GM21528 (cell line): ENCODE measurements at regions not wholly inside any gene's neighbourhood (a gene's known extent, or its start where the extent isn't known, plus 50 kb on each side); places are given as distances from the start of the nearest gene placed in this dataset.
A peak's percentile ranks its signal among the peaks of the same experiment; 100 is the strongest.

ENCODE experiments used
- ATAC-seq: cut with Tn5 transposase; IDR thresholded peaks from one replicate; pipeline ENCODE4 v1.9.1; 2021; ENCODE audit warnings: mild to moderate bottlenecking, moderate library complexity; ENCODE audit not compliant: unreplicated experiment, low FRiP score

DNA sequence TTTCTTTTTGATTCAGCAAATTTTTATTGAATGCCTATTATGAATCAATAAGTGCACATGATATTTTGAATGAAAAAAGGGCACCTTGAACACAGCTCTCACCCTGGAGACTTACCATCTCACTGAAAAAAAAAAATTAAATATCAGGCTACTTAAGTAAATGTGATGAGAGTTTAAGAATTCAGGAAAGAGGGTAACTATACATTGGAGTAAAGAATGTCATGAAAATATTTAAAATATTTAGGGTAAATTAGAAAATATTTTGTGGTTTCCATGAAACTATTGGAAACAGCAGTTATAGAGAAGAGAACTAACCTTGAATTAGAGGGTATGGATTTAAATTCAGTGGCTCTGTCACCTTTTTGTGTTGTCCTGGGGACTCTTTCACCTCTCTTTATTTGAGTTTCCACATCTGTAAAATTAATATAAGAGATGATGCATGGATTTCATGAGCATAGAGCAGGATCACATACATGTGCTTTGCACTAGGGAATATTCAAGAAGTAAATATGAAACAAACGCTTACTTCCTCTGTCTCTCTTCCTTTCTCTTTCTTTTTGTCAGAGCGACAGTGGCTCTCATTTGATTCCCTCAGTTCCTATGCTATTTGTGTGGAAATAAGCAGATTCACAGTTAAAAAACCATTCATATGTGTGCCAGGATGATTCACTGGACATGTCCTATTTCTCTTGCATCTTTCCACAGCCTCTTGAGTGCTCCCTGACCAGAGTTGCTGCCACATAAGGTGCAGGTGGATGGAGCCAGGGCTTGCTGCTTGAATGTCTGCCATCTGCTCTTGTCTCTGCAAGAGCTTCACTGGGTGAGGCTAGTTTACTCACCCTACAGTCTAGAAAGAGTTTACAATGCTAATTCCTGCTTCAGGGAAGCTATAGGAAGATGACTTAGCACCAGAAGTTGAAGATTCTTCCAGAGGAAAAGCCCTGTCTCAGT is 533.1 kb downstream of the ETS1 start:
- peak; percentile 76 for ATAC-seq

DNA sequence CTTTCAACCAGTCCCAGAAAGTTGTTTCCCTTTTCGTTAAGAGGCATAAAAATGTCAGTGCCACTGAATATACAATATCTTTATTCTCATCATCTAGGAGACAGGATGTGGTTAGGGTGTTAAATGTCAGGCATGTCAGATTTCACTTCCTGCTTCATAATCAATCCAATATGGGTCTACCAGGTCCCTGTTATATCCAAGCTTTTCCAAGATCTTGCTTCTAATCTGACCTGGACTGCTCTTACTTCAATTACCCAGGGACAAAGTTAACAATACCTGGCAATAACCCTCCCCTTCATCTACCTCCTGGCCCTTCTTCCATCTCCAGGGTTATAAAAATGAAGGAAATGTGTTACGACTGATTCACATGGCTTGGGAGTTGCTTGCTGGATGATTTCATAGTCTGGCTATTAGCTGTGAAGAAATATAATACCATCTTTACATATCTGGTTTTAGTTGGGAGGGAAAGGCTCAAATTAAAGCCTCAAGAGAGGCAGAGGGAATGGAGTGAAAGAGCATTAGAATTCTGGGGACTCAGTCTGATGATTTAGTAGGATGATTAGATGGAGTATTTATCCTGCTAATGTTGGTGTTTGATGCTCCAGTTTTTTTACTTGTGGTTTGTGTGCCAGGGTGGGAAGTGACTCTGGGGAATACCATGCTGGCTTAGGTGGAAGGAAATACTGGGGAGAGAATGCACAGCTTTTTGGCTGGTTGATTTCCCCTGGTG is 534.3 kb downstream of the ETS1 start:
- no peak for ATAC-seq

DNA sequence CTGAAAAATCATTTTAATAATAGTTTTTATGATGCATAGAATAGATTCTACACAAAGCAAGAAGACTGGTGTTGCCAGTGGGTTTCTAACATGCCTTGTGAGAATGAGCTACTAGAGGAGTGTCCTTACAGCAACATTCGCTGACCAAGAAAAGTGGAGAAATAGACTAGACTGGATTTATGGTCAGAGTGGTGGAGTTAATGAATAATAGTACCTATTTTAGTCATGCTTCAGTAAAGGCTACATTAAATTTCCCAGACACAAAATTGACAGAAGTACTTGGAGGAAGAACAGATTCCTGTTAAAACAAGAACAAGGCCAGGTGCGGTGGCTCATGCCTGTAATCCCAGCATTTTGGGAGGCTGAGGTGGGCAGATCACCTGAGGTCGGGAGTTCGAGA is 539.2 kb downstream of the ETS1 start:
- no peak for ATAC-seq

DNA sequence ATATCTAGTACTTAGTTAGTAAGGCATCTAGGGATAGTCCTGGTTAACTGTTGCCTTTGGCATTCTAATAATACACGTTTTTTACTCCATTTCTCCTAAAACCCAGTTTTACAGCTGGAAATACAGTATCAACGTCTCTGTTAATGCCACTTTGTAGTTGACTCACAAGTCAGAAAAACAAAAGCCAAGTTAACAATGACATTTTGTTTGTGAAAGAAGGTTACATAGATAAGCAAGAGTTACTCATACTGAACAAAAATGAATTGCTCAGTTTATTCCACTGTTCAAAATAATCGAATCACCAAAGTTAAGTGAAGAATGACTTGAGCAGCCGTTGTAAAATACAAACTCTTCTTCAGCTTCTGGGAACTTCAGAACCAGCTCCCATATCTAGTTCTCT is 540.3 kb downstream of the ETS1 start:
- ATAC-seq, result no peak

DNA sequence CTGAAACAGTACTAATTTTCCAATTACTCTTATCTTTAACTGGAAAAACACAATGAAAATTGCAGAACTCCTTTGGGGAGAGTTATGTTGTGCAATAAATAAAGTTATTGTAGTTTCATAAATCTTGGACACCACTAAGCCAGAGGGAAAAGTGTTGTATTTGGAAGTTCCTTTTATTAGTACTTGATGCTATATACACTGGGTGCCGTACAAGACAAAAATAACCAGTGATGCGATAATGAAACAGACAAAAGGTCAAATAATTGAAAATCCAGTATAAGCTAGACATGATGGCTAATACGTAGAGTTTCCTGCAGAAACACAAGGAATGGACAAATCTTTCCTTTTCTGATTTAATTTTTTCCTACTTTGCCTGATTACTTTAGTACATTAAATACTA is 541.1 kb downstream of the ETS1 start:
- ATAC-seq, result no peak

DNA sequence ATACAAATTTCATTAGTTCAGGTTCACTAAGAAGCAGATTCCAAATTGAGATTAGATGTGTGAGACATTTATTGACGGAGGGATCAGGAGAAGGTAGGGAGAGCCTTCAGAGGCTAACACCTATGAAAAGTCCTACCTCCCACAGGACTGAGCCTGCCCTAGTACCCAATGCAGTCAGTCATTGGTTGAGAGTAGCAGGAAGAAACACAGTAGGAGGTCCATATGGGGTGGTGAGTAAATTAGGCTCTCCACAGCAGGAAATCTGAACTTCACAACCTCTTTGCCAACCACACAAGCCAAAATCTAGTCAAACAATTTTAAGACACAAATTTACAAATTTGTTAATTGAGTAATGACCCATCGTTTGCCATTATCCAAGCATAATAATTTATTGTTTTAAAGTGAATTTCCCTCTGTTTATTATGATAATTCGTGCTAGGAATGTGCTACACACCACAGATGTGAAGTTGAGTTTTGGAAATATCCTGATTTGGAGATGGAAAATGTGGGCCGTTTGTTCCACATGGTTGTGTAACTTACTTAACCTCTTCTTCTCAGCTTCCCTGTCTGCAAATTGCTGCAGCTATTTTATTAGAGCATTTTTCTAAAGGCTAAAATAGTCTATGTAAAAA is 542.1 kb downstream of the ETS1 start:
- no peak for ATAC-seq

DNA sequence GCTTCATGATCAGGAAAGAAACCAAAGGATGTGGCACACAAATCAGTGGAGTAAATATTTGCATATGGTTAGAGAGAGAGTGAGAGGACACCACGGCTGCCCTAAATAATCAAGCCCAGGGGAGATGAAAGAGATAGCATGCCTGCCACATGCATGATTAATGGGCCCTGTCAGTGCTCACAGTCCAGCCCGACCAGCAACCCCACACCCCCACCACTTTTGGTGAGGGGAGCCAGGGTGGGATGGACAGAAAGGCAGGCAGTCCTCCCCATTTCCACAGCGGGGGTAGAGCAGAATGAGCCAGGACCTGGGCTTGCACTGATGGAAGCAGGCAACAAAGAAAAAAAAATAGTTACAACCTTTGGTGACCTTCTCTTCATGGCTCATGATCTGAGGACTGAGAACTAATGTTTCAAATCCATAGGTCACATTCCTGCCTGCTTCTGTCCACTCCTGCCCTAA is 545.0 kb downstream of the ETS1 start:
- ATAC-seq, result no peak

DNA sequence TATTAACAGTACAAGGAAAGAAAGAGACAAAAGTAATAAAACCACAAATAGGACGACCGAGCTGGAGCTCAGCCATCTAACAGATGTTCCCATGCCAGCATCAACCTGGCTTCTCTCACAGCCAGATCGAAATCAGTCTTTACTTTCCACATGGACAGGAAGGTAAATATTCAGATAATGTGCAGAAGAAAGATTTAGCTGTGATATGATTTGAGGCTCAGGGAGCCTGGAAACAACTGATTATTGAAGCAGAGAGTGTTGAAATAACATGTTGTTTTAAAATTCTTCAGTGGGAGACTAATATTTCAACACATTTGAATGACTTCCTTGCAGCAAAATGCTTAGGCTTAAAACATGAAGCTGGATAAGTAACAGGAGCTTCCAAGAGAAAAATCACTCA is 546.8 kb downstream of the ETS1 start:
- ATAC-seq, result no peak

DNA sequence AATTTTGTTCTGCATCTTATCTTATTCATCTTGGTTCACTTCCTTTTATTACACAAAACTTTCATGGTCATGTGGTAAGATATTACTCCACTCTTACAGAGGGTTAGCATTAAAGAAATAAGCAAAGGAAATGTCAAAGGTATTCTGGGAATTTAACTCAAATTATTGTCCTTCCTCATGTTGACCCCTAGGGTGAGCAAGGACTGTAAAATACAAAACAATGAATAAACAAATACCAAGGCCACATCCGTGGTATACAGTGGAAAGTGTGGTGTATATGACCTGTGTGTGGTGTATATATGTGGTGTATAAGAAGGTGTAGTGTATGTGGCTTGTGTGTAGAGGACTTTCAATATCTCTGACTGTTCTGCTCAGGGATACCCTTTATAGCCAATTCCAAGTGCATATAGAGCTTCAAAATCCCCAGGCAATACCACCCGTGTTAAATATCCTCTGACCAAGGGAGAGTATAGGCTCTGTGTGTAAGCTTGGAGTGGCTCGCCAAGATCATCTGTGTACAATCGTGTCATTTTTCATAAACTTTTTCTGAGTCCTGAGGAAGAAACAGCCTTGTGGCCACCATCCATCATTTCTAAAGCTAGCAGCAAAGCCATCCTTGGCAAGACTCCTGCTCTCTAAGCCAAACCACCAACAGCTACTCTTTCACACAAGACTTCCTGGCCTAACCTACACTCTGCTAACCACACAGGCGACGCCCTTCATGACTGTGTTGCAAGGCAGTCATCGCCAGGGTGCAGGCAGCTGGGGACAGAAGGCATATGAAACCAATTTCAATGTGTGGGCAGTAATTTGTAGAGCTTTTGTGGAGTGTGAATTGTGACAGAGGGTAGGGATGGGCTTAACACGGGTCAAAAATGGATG is 548.0 kb downstream of the ETS1 start:
- ATAC-seq, result peak; percentile 91

DNA sequence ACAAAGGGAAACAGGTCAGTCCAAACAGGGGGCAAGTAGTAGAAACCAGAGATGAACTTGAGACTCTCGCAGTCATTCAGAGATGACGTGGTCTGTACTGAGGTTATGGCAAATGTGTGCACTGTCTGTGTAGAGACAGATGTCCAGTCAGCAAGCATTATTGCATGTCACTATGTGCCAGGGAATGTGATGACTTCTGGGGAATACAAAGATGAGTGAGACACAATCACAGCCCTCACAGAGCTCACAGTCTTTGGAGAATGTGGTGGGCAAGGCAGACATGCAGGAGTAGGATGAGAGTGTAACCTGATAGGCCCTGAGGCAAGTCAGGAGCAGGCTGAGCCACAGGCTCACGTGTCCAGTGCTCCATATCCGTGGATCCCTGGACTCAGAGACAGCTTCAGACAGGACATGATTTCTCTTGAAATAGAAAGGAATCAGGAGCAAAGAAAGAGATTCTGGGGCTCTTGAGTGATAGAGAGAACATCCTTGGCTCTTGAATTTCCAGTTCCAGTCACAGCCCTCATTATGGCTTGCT is 550.7 kb downstream of the ETS1 start:
- no peak for ATAC-seq

DNA sequence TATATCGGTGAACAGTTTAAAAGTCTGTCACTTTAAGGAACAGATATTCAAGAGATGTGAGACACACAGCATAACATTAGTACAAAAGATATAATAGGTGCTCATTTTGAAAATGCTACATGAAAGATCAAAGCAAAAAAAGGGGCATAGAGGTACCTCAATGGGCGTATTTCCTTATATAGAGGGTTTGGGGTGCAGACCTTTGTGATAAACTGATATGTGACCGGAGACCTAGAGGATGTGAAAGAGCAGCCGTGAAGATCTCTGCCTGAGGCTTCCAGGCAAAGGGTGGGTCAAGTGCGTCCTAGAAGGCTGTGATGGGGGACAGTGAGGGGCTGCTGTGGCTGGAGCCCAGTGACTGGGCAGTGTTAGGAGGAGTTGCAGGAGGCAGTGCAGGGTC is 551.4 kb downstream of the ETS1 start:
- no peak for ATAC-seq

DNA sequence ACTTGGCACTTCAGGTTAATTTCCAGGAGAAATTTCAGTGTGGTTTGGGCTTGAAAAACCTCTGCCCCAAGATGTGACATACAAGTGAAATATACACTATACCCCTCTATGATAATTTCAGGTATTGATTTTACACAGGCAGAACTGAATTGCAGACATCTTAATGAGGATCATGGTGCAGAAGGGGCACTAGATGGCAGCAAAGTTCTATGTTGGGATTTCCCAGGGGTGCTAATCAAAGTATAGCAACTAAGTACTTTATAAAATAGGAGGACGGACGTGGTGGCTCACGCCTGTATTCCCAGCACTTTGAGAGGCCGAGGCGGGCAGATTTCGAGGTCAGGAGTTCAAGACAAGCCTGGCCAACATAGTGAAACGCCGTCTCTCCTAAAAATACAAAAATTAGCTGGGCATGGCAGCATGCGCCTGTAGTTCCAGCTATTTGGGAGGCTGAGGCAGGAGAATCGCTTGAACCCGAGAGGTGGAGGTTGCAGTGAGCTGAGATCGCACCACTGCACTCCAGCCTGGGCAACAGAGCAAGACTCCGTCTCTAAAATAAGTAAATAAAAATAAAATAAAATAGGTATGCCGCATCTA is 555.7 kb downstream of the ETS1 start:
- peak; percentile 86 for ATAC-seq

DNA sequence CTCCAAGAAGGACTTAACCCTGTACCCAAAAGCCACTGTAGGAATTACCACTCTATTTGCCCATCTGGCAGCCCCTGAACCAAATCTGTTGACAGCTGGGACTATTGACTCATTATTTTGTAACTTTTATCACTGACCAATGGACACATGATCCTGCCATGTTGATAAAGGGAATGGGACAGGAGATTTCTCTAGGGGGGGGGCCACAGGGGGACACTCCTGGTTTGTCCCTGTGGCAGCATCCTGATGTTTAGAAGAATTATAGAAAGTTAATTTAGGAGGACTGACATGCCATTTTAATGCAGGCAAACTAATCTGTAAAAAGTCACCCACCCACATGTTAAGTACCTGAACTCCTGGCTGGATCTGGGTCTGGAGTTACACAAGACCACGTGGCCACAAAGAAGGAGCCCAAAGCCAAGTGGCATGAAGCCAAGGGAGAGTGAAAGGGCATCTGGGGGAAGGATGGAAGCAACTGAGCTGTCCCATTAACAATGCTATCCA is 558.1 kb downstream of the ETS1 start:
- no peak for ATAC-seq

DNA sequence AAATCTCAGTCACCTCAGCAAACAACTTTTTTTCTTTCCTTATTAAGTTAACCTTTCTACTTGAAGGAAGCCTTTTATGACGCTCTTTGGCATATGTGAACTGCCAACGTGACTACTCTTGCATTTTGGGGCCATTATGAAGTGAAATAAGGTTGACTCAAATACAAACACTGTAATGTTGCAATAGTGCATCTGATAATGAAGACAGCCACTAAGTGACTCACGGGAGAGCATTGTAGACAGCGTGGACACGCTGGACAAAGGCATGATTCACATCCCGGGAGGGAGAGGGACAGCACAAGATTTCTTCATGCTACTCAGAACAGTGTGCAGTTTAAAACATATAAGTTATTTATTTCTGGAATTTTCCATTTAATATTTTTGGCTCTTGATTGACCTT is 560.8 kb downstream of the ETS1 start:
- no peak for ATAC-seq

DNA sequence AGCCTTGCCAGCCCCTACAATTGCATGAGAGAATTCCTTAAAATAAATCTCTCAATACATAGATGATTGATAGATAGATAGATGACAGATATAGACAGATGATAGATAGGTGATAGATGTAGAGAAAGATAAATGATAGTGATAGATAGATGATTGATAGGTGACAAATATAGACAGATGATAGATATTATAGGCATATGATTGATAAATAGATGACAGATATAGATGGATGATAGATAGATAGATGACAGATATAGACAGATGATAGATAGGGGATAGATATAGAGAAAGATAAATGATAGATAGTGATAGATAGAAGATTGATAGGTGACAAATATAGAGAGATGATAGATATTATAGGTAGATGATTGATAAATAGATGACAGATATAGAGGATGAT is 564.6 kb downstream of the ETS1 start:
- ATAC-seq, result no peak

DNA sequence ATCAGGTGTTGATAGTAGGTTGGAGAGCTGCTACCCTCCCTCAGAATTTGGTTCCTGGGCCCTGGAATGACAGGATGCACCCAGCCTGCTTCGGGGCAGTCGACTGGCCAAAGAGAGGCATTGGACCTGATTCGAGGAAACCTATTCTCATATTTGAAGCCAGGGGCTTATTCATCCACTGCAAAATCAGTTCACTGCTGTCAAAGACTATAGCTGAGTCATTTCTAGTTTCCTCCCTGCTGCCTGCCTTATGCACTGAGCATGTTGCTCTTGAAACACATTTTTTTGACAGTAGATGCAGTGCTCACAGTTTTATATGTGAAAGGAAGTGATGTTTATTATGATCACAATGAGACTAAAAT is 565.4 kb downstream of the ETS1 start:
- peak; percentile 60 for ATAC-seq

DNA sequence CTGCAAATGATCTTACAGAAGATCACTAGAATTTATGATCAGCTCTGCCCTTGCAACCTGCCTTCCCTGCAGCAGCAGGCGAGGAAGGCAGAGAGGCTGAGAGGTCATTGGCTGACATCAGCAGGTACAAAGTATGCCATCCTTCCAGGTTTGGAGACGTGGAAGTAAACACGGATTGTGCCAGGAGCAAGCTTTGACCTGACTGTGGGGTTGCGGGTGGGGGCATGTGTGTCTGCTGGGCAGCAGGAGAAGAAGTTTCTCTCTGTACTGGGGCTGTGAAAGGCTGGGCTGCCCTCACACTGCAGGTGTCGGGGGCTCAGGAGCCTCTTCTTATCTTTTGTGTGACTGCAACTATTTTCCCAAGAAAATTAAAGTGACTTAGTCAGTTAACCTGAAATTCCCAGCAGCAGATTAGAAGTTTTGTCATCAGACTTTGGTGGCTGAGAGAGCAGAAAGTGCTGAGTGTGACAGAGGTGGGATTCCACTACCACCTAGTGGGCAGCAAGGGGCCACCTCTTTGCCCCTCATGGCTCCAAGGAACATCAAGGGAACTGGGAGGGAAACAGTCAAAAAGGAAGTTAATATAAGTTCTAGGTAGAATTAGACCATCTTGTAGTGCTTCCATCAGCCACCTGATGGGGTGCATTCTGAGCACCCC is 565.9 kb downstream of the ETS1 start:
- ATAC-seq, result peak; percentile 11

DNA sequence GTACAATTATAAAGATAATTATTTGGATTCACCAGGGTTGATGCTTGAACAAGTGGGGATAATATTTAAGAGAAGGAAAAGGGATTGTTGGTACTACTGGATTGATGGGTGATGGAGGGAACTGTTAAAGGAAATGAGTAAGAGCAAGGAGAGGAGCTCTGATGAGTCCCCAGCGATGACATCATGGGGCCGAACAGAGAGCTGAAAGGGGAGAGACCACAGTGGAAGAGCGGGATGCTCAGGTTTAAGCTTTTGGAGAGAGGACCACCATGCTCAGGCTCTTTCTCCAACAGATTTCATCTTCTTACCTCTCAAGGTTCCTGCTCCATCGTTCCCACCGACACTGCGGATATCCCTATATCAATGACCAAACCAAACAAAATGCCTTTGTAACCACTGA is 568.7 kb downstream of the ETS1 start:
- ATAC-seq, result no peak

DNA sequence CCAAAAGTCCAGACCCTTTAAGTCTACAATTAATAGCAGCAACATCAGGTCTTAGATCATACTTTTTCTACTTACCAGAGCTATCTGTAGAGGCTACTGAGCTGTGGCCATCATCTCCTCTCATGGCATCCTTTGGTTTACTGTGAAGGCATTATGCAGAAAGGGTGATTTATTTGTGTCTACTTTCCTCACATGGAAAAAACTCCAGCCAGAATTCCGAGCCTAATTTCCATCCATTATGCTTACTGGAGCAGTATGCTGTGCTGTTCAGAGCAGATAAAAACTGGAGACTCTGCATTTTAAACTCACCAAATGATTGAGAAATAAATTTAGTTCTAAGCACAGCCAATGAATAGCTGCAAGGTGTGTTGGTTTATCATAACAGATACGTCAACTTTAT is 581.8 kb downstream of the ETS1 start:
- no peak for ATAC-seq
